T47D (cell line): ENCODE measurements at regions not wholly inside any gene's neighbourhood (a gene's known extent, or its start where the extent isn't known, plus 50 kb on each side); places are given as distances from the start of the nearest gene placed in this dataset.
A peak's percentile ranks its signal among the peaks of the same experiment; 100 is the strongest.

ENCODE experiments used
- DNase-seq, 2 experiments: peaks; one replicate each; pipeline versions ENCODE4 v3.0.0 to v3.0.0-alpha.2; 2011 to 2012; ENCODE audit warnings: low read depth in 1 of 2, low spot score in 1 of 2
- JUND ChIP-seq: IDR thresholded peaks from 2 replicates; pipeline ENCODE4 v1.6.1; 2012; ENCODE audit warnings: low read depth
- in situ Hi-C: cut with HindIII; loops from 2 replicates; pipeline ENCODE4 v1.10.0; 2016; ENCODE audit warnings: low sequenced_read_pairs, low pct_unique_long_range_greater_than_20kb

DNA sequence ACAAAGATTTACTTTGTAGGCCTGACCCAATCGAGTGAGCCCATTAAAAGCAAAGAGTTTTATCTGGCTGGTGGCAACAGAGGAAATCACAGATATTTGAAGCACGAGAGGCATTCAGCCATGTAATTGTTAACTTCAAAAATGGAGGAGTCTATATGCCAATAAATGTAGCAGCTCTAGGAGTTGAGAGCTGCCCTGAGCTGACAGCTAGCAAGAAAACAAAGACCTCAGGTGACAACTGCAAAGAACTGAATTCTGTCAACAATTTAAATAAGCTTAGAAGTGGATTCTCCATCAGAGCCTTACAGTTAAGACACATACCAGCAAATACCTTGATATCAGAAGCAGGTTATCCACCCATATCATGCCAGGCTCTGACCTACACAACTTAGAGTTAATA, 463.1 kb upstream of the NEGR1 start:
- in situ Hi-C loops, result no loop called here
- DNase-seq, result no peak
- TF ChIP-seq JUND, result no peak

DNA sequence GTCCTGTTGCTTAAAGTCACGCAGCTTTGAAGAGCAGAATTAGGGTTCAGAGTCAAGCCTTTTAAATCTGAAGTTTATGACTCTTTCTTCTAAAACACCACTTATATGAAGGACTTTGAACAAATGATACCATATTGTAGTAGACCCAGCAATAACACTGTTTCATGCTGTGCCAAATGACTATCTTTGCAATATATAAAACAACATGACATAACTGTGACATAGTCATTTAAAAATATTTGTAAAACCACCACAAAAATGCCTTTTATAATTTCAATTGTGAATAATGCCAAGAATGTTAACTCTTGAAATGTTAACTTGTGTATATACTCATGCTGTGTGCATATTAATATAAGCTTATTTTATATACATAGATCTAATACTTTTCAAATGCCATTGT, 452.1 kb upstream of the NEGR1 start:
- TF ChIP-seq JUND, result no peak
- in situ Hi-C loops, result no loop called here
- DNase-seq, result no peak

DNA sequence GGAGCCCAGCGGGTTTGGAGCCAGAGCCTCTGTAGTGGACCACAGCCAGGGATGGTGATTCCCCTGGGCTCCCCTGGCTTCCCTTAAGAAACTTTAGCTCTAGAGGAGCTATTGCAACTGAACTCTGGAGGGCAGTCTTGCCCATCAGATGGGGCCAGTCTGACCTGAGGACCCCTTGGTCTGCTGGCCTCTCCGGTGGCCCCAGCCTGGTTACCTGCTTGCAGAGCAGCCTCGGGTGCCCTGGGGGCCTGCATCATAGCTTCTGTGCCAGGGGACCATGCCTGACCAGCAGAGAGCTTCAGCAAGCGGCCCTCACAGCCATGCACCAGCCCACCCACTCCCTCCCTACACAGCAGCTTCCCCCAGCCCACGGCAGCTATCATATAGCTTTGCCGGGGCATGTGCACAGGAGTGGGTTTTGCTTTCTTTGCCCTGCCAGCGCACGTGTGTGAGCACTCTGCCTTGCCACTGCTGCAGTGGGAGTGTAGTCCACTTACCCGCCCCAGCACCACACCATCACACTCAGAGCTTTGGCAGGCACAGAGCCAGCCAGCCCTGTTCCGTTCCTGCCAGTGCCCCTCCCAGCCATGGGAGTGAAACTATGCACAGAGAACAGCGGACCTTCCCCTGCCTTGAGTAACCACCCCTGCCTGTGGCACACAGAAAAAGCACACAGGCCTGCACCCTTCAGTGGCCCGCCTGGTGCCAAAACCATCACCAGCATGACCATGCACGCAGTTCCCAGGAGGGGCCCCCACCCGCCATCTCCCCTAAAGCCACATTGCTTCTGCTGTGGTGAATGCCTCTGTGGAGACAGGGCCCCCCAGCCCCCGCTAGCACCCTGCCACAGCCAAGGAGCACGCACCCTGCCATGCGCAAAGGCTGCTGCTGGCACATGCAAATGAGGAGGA, 442.9 kb upstream of the NEGR1 start:
- DNase-seq, result peak in 1 of 2 experiments; percentile 17
- in situ Hi-C loops, result no loop called here
- no peak for TF ChIP-seq JUND

DNA sequence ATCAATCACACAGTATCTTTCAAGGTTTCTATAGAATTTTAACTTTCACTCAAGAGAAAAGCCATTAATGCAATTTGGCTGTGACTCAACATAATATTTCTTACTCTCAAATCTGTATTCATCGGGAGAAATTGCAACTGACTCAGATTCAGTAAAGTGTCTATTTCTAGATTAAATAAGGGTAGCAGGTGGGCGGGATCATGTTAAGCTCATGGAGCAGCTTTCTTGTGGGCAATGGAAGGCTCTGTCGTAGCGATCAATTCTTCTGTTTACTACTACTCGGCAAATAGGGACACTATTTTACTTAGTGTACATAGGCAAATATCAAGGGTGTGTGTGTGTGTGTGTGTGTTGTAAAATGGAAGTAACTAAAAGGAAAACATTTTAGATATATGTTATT, 423.6 kb upstream of the NEGR1 start:
- no peak for DNase-seq
- in situ Hi-C loops, result no loop called here
- TF ChIP-seq JUND, result no peak

DNA sequence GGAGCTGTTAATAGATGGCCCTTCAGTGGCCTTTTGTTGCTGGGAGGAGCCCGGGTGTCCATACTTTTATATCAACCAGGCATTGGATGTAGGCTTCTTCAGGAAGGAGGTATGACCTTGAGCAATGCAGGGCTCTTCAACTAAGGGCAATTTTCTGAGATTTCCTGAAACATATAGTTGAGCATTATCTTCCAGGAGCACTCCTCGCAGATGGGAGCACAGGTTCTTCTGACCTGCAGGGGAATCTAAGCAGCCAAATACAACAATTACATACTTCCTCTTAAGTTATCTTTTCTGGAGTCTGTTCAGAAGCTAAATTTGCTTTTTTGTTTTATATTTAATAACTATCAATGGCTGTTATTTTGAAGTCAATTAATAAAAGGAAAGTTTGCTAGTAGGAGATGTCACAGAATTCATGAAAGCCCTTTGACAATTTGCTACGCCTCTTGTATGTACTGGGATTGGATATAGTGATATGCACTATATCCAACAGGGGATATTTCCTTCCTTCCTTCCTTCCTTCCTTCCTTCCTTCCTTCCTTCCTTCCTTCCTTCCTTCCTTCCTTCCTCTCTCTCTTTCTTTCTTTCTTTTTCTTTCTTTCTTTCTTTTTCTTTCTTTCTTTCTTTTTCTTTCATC, 422.6 kb upstream of the NEGR1 start:
- DNase-seq, result no peak
- in situ Hi-C loops, result no loop called here
- TF ChIP-seq JUND, result no peak

DNA sequence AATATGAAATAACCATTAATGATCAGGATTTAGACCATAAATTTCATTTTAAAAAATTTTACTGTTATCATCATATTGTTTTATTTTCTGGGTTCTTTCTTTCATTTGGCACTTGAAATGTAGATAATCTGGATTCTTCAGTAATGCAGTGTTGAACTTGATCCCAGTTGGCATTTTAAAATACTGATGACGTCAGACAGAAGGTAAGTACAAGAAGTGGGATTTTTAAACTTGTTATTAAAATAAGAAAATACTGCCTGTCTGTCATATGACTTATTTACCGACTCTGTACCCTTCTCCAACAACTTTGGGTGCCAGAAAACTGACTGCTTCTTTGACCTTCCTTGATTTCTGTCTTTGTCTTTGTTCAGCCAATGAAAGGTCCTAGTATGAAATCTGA, 415.1 kb upstream of the NEGR1 start:
- TF ChIP-seq JUND, result no peak
- in situ Hi-C loops, result no loop called here

DNA sequence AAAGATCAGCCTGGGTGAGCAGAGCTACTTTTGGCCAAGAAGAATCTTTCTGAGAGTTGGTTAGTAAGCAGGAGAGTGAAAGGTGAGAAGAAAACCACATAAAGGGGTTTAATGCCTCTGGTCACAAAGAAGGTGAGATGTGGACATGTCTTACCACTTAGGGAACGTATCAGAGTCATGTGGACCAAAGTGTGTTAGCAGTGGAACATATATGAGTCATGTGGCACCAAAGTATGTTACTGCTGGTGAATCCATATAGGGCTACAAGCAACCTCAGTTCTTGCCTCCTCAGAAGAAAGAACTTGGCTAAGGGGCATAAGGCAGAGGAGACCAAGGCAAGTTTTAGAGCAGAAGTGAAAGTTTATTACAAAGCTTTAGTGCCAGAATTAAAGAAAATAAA, 411.6 kb upstream of the NEGR1 start:
- no peak for TF ChIP-seq JUND
- in situ Hi-C loops, result no loop called here
- no peak for DNase-seq

More for the DNA sequence above, 415.1 kb upstream of the NEGR1 start:
- DNase-seq, result no peak

DNA sequence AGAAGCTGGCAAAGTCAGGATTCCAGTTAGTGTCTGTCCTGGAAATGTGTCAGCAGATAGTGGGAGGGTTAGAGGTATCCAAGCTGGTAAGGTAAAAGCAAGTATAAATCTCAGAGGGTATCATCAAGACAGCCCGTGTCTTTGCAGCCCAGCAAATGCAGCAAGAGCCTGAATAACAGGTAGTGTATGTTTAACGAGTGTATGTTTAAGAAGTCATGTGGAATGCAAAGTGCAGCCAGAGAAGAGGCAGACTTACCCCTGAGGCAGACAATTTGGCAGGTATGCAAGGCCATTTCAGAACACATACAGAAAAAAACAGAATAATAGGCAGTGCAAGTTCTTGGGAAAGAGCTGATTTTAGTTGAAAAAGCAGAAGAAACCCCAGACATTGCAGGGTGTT, 411.0 kb upstream of the NEGR1 start:
- peak; percentile 45; the same call in 1 of the 2 replicates for TF ChIP-seq JUND
- peak; percentile 9 to 94 for DNase-seq
- in situ Hi-C loops, result no loop called here

DNA sequence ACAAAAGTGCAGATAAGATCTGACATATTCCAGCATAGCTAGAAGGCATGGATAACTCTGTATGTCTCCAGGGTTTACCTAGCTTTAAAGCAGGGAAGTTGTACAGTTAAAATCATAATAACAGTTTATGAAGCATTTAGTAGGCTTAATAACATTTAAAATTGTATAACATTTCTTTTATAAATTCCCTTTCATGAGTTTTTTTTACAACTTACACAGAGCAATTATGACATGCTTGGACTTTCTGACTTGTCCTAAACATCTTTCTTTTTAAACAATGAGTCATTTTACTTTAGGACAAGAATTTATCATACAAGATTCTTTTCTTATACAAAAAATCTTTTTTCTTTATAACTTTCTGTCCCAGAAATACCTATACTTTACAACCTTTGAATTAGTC, 408.5 kb upstream of the NEGR1 start:
- peak in 1 of 2 experiments; percentile 12 for DNase-seq
- in situ Hi-C loops, result no loop called here

DNA sequence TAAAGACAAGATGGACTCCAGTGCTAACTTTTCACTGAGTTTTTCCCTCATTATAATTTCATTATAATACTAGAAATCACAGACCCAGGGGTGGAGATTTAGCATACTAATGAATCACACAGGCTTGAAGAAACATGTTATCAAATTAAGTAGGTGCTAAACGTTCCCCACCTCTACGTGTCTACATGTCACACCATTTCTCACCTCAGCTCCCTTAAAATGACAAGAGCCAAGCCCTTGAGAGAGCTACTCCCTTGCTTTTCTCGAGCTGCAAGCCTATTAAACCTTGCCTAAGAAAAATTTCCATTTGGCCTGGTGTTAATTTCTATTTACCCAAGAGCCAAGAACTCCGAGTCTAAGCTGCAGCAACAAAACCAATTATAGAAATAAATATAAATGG, 396.3 kb upstream of the NEGR1 start:
- in situ Hi-C loops, result no loop called here

More for the DNA sequence above, 408.5 kb upstream of the NEGR1 start:
- no peak for TF ChIP-seq JUND

DNA sequence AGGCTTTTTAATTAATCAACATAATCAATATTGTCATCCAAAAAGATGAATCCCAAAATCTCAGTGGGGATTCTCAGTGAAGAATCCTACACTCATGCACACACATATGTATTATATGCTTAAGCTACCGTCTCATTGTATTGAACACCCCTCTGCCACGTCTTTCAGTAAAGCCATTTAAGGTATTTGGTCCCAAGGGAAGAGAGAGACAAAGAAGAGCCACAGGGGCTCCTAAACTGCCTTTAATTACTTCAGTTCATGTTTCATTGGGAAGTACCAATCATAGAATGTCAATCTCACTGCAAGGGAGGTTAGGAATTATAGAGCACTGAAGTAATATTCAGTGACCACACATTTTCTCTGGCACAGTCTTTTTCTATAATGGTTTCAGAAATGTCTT, 388.6 kb upstream of the NEGR1 start:
- in situ Hi-C loops, result no loop called here
- no peak for DNase-seq

More for the DNA sequence above, 396.3 kb upstream of the NEGR1 start:
- DNase-seq, result no peak
- TF ChIP-seq JUND, result no peak

DNA sequence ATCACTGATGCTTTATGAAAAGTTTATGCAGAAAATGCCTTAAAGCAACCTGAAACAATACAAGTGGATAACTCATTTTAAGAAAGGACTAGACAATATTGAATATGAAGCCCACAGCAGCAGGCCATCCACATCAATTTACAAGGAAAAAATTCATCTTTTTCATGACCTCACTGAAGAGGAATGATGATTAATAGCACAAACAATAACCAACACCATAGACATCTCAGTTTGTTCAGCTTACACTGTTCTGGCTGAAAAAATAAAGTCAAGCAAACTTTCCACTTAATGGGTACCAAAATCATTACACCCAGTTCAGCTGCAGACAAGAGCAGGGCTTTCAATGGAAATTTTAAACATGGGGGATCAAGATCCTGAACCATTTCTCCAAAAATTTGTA, 380.6 kb upstream of the NEGR1 start:
- in situ Hi-C loops, result no loop called here
- no peak for DNase-seq
- no peak for TF ChIP-seq JUND

More for the DNA sequence above, 388.6 kb upstream of the NEGR1 start:
- TF ChIP-seq JUND, result no peak

DNA sequence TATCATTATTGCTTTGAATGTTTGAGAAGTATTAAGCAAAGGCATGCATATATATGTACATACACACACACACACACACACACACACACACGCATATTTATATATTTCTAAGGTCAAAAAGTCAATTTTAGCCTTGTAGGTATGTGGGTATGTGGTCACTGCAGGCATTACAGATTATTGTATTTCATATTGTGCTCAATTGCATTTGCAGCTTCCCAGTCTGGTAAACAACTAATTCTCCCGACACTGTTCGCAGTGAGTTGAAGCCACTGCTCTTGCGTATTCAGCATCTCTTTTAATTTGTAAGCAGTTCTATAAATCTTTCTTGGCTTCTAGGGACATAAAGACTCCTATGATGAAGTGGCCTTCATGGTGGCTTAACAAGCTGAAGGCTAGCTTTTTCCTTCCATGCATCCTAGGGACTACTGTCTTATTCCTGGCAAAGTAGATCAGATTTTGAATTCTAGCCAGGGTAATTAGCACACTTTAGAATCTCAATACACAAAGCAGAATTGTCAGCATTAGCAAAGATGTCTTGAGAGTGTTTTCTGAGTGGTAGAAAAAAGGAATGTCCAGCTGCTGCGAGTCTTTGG, 368.6 kb upstream of the NEGR1 start:
- in situ Hi-C loops, result no loop called here
- no peak for DNase-seq

More for the DNA sequence above, 368.6 kb upstream of the NEGR1 start:
- no peak for TF ChIP-seq JUND
